ENCODE measurements at regions not wholly inside any gene's neighbourhood (a gene's known extent, or its start where the extent isn't known, plus 50 kb on each side); places are given as distances from the start of the nearest gene placed in this dataset.

DNA sequence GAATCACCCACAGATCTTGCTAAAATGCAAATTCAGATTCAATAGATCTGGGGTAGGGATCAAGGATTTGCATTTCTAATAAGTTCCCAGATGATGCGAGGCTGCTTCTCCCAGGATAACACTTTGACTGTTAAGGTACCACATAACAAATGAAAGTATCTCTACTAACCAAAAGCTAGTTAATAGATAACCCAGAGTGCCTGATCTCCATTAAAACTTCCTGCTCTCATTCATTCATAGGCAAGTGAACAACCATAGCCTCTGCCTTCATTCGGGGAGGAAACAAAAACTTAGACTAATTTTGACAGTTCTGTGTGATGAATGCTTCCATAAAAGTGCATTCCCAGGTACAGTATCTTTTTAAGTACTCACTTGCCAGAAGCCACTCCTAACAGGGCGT is 265.6 kb upstream of the BTBD3 start:
- no peak overlapping the region for H3K27ac ChIP-seq
- H3K27me3 ChIP-seq = no peaks in the 10 kb centered on the region
- H3K4me1 ChIP-seq = no peaks in the 10 kb centered on the region
- intact Hi-C loops (cut with DNase I; ENCODE audit: low total_unique reads) = no loop called here
- H3K36me3 ChIP-seq = no peaks in the 10 kb centered on the region
- no peak overlapping the region for H3K4me3 ChIP-seq
- H3K9me3 ChIP-seq = no peaks in the 10 kb centered on the region
- TF ChIP-seq, protein P1, sequence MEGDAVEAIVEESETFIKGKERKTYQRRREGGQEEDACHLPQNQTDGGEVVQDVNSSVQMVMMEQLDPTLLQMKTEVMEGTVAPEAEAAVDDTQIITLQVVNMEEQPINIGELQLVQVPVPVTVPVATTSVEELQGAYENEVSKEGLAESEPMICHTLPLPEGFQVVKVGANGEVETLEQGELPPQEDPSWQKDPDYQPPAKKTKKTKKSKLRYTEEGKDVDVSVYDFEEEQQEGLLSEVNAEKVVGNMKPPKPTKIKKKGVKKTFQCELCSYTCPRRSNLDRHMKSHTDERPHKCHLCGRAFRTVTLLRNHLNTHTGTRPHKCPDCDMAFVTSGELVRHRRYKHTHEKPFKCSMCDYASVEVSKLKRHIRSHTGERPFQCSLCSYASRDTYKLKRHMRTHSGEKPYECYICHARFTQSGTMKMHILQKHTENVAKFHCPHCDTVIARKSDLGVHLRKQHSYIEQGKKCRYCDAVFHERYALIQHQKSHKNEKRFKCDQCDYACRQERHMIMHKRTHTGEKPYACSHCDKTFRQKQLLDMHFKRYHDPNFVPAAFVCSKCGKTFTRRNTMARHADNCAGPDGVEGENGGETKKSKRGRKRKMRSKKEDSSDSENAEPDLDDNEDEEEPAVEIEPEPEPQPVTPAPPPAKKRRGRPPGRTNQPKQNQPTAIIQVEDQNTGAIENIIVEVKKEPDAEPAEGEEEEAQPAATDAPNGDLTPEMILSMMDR (IDR thresholded peaks at IDR 0.05) = no peak
- no peak for DNase-seq

DNA sequence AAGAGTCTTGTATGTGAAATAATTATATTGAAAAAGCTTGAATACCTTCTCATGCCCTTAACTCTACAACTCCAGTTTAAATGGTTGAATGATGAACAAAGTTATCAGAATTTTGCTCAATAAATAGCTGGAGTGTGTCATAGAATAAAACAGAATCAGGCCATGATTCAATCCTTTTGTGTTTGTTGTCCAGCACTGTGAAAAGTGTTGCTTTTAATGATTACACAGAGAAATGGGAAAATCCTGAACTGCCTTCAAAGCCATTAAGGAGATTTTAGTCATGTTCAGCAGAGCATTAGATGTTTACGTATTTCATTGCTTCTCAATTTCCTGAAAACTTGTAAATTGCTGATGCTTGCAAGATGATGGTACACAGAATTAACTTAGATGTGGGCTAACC is 262.9 kb upstream of the BTBD3 start:
- TF ChIP-seq, protein P1 (IDR thresholded peaks at IDR 0.05) = no peak
- Histone ChIP-seq H3K9me3 (no peaks in the 10 kb centered on the region), H3K36me3 (no peaks in the 10 kb centered on the region), H3K27me3 (no peaks in the 10 kb centered on the region), H3K4me1 (no peaks in the 10 kb centered on the region), H3K27ac (no peak overlapping the region), H3K4me3 (no peak overlapping the region)
- no peak for DNase-seq
- intact Hi-C loops (cut with DNase I; ENCODE audit: low total_unique reads) = no loop called here

DNA sequence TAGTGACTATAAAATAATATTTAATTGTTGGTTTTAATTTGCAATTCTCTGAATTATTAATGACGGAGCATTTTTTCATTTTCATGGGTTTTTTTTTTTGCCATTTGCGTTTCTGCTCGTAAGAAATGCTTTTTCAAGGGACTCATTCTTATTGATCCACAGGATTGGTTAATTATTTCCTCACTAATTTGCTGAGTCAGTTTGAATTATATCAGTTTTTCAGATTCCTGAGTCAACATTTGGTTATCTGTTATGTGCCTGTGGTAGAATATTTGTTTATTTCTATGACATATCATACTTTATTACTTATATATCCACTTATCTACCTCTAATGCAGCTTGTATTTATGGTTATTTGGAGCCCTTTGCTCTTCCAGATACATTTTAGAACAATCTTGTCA is 257.0 kb upstream of the BTBD3 start:
- no peak for DNase-seq
- TF ChIP-seq, protein P1 (IDR thresholded peaks at IDR 0.05) = no peak
- intact Hi-C loops (cut with DNase I; ENCODE audit: low total_unique reads) = no loop called here
- H3K27me3 ChIP-seq = no peaks in the 10 kb centered on the region
- no peak overlapping the region for H3K27ac ChIP-seq
- H3K36me3 ChIP-seq = no peaks in the 10 kb centered on the region
- no peaks in the 10 kb centered on the region for H3K4me1 ChIP-seq
- H3K4me3 ChIP-seq = no peak overlapping the region
- no peaks in the 10 kb centered on the region for H3K9me3 ChIP-seq

DNA sequence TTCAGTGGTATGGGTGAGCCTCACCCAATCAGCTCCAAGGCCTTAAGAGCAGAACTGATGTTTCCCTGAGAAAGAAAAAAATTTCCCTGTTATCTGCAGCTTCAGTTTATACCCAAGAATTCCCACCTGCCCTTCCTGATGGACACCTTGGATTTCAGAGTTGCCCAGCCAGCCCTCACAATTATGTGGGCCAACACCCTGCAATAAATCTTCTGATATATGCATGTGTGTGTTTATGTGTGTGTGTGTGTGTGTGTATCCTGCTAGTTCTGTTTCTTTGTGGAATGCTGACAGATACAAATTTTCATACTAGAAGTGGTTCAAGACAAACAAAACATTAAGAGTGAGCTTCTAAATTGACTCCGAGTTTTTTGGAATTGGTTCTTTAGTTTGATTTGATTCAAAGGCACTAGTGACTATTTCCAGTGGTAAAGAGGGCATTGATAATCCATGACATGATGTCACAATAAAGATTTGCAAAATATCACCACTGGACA is 246.6 kb upstream of the BTBD3 start:
- H3K9me3 ChIP-seq = no peaks in the 10 kb centered on the region
- no peak overlapping the region for H3K4me3 ChIP-seq
- no peak for DNase-seq
- no peaks in the 10 kb centered on the region for H3K36me3 ChIP-seq
- peaks cover 0 to 2% (median under 1%) of the 10 kb centered on the region in 4 donors for H3K4me1 ChIP-seq
- no peaks in the 10 kb centered on the region for H3K27me3 ChIP-seq
- no peak overlapping the region for H3K27ac ChIP-seq
- TF ChIP-seq, protein P1 (IDR thresholded peaks at IDR 0.05) = no peak
- intact Hi-C loops (cut with DNase I; ENCODE audit: low total_unique reads) = no loop called here

DNA sequence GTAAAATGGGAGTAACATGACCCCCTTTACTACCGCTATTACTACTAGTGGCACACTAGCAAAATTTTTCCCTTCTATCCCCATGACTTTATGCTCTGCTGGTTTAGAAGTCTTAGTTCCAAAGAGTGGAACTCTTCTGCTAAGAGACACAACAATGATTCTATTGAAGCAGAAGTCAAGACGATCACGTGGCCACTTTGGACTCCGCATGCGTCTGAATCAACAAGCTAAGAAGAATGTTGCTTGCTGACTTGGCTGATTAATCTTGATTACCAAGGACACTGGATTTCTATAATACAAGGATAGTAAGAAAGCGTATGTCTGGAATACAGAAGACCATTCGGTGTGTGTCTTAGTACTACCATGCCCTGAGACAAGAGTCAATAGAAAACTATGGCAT is 244.7 kb upstream of the BTBD3 start:
- H3K4me3 ChIP-seq = no peak overlapping the region
- TF ChIP-seq, protein P1 (IDR thresholded peaks at IDR 0.05) = no peak
- H3K27ac ChIP-seq = no peak overlapping the region
- no peak for DNase-seq
- intact Hi-C loops (cut with DNase I; ENCODE audit: low total_unique reads) = no loop called here
- H3K36me3 ChIP-seq = no peaks in the 10 kb centered on the region
- no peaks in the 10 kb centered on the region for H3K9me3 ChIP-seq
- no peaks in the 10 kb centered on the region for H3K27me3 ChIP-seq
- H3K4me1 ChIP-seq = peaks cover 0 to 9% (median 4%) of the 10 kb centered on the region in 4 donors

All from tibial artery (tissue), 4 donors.